Uterus (tissue), 2 donors: ENCODE measurements at regions not wholly inside any gene's neighbourhood (a gene's known extent, or its start where the extent isn't known, plus 50 kb on each side); places are given as distances from the start of the nearest gene placed in this dataset.

Source experiments
- CTCF ChIP-seq, 4 experiments: fragments of 200-600 bp in 2 of 4; fragments of 450-650 bp in 2 of 4; sonication (generic) in 2 of 4; IDR thresholded peaks; one replicate each; pipeline ENCODE4 v1.5.1; 2016 to 2019; ENCODE audit warnings: antibody characterized with exemption in 4 of 4, mild to moderate bottlenecking in 2 of 4, moderate library complexity in 1 of 4
- POLR2A ChIP-seq, 2 donors: fragments of 450-650 bp; IDR thresholded peaks; one replicate each; pipeline ENCODE4 v1.6.1; 2016; ENCODE audit warnings: antibody characterized with exemption in 2 of 2, mild to moderate bottlenecking in 1 of 2, moderate library complexity in 1 of 2

DNA sequence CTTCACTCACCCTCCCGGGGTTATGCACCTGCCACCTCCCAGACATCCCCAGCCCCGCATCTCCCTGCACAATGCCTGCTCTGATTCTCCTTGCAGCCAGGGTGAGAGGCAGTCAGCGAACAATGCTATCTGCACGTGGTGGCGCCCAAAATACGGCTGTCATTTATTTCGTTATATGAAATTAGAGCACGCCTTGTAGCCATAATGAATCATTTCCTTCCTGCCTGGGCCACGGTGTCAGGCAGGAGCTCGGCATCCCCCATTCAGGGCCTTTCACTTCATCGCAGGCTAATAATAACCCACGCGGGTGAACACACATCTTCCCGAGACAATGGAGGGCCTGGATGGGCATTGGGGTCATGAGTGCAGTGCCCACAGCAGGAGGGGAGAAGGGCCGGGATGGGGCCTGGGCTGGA, 143.8 kb upstream of the ZNF507 start:
- TF ChIP-seq CTCF (IDR thresholded peaks at IDR 0.05), result no peak
- TF ChIP-seq POLR2A (IDR thresholded peaks at IDR 0.05), result no peak
